GM06990 (cell line): ENCODE measurements at regions not wholly inside any gene's neighbourhood (a gene's known extent, or its start where the extent isn't known, plus 50 kb on each side); places are given as distances from the start of the nearest gene placed in this dataset.
A peak's percentile ranks its signal among the peaks of the same experiment; 100 is the strongest.

Source experiments
- DNase-seq: peaks from one replicate; pipeline ENCODE4 v3.0.0-alpha.2; 2011; ENCODE audit not compliant: insufficient read length; ENCODE audit errors: extremely low read depth
- H3K27me3 ChIP-seq: replicated peaks from 2 replicates; pipeline ENCODE4 v1.6.0; 2011; ENCODE audit warnings: low read length; ENCODE audit not compliant: control insufficient read depth, insufficient read depth
- H3K36me3 ChIP-seq: 2 replicates; pipeline ENCODE4 v1.5.1; 2011; ENCODE audit warnings: low read length; ENCODE audit not compliant: control insufficient read depth, insufficient read depth
- H3K4me3 ChIP-seq: replicated peaks from 2 replicates; pipeline ENCODE4 v1.5.1; 2011; ENCODE audit warnings: low read depth, mild to moderate bottlenecking, control low read depth, low read length
- TF ChIP-seq, protein P1 (sequence below): IDR thresholded peaks from 2 replicates; pipeline ENCODE4 v1.5.1; 2011; ENCODE audit warnings: low read length, control low read depth, mild to moderate bottlenecking, inconsistent platforms; ENCODE audit not compliant: insufficient read depth, poor library complexity, severe bottlenecking

DNA sequence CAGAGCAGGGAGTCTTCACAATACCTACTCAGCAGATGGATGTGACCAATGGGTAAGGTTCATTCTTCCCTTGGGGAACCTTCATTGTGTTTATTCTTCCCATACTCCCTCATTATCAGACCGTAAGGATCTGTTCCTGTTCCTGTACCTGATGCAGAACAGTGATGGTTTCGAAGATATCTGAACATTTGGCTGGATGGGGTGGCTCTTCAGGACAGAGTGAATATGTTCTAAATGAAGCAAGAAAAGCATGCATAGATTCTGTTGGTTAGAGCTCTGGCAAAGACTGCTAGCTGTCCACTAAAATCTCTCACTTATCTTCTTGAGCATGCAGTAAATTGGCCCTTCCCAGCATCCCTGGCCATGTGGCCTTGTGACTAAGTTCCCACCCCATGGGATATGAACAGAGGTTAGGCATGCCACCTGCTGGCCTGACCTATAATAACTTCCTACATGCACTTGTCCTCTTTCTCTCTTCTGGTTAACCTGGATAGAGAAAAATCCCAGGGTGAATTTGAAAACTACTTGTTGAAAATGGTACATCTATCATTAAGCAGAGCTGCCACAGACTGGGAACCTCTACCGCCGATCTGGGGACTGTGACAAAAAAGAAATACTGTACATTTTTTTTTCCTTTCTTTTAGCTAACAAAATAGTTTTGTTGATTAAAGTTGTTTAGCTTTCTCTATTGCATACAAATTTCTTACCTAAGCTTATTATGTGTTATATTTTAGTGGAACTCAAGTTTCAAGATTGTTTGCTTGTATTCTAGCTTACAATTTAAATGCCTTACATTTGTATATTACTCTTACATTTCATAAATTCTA lies 60.0 kb upstream of the BANK1 start:
- no peaks in the 10 kb centered on the region for H3K36me3 ChIP-seq
- H3K27me3 ChIP-seq, result no peaks in the 10 kb centered on the region
- no peak overlapping the region for H3K4me3 ChIP-seq
- peak; percentile 6 for DNase-seq
- TF ChIP-seq, protein P1, sequence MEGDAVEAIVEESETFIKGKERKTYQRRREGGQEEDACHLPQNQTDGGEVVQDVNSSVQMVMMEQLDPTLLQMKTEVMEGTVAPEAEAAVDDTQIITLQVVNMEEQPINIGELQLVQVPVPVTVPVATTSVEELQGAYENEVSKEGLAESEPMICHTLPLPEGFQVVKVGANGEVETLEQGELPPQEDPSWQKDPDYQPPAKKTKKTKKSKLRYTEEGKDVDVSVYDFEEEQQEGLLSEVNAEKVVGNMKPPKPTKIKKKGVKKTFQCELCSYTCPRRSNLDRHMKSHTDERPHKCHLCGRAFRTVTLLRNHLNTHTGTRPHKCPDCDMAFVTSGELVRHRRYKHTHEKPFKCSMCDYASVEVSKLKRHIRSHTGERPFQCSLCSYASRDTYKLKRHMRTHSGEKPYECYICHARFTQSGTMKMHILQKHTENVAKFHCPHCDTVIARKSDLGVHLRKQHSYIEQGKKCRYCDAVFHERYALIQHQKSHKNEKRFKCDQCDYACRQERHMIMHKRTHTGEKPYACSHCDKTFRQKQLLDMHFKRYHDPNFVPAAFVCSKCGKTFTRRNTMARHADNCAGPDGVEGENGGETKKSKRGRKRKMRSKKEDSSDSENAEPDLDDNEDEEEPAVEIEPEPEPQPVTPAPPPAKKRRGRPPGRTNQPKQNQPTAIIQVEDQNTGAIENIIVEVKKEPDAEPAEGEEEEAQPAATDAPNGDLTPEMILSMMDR, result peak; percentile 62

DNA sequence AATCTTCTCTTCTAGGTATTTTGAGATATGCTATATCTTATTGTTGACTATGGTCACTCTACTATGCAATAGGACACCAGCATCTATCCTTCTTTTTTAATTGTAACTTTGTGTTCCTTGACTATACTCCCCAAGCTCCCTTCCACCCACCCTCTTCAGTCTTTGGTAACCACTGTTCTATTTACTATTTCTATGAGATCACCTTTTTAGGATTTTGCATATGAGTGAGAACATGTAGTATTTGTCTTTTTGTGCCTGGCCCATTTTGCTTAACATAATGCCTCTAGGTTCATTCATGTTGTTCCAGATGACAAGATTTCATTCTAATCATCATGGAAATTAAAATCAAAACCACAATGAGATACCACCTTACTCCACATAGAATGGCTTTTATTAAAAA lies 63.3 kb upstream of the BANK1 start:
- no peak for DNase-seq
- H3K36me3 ChIP-seq, result no peaks in the 10 kb centered on the region
- H3K27me3 ChIP-seq, result no peaks in the 10 kb centered on the region
- TF ChIP-seq, protein P1, result no peak
- H3K4me3 ChIP-seq, result no peak overlapping the region

DNA sequence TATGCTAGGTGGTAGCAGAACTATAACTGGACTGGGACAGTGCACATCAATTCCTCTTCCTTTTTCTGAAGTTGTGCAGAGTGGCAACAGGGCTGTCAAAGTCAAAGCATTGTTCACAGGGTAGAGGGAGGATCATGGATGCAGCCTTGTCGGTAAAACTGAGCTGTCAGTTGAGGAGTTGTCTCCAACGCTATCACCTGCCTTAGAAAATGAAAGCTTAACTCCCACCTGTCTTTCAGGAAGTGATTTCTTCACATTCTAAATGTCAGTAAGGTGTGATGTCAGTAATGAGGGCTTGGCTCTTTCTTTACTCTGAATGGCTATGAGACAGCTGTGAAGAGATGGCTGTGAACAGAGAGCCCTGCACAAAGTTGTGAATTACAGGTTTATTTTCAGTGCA lies 66.4 kb upstream of the BANK1 start:
- DNase-seq, result peak; percentile 3
- Histone ChIP-seq H3K4me3 (no peak overlapping the region), H3K27me3 (no peaks in the 10 kb centered on the region), H3K36me3 (no peaks in the 10 kb centered on the region)
- TF ChIP-seq, protein P1, result no peak

DNA sequence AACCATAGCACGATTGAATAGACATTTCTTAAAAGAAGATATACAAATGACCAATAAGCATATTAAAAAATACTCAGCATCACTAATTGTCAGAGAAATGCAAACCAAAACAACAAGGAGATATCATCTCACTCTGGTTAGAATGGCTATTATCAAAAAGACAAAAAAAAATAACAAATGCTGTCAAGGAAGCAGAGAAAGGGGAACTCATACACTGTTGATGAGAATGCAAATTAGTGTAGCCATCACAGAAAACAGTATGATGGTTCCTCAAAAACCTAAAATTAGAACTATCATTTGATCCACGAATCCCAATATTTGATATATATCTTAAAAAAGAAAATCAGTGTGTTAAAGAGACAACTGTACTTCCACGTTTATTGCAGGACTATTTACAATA lies 71.7 kb upstream of the BANK1 start:
- H3K27me3 ChIP-seq, result no peaks in the 10 kb centered on the region
- no peak overlapping the region for H3K4me3 ChIP-seq
- DNase-seq, result no peak
- TF ChIP-seq, protein P1, result no peak
- H3K36me3 ChIP-seq, result no peaks in the 10 kb centered on the region

DNA sequence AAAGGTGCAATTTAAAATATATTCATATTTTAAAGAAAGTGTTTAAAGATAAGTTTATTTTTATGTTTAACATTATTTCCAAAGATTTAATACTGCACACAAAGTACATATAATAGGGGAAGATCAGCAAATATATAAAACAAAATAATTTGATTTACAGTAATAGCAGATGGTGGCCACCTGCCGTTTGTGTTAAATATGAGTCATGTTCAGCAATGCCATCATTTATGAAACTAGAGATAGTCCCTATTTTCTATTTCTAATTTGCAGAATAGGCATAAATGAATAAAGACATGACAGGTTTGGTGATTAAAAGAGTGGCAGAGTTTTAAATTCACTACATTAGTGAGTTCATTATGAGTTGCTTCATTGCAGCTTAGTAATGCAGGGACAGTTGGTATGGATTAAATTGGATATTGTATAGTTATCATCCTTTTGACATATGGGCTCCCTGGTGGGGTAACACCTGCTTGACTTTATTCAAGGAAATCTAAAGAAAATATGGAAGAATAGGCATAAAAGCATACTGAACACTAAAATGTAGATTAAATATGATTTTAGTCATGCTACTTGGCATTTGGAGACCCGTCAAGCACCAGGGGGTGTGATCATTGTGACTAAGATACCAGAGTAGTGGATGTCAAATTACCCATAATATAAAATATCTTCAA lies 78.8 kb upstream of the BANK1 start:
- TF ChIP-seq, protein P1, result no peak
- no peaks in the 10 kb centered on the region for H3K36me3 ChIP-seq
- no peaks in the 10 kb centered on the region for H3K27me3 ChIP-seq
- H3K4me3 ChIP-seq, result no peak overlapping the region
- no peak for DNase-seq
